AG08396 (cell line): ENCODE measurements at regions not wholly inside any gene's neighbourhood (a gene's known extent, or its start where the extent isn't known, plus 50 kb on each side); places are given as distances from the start of the nearest gene placed in this dataset.

ENCODE experiments used
- DNase-seq: peaks from one replicate; pipeline ENCODE4 v3.0.0; 2012; ENCODE audit warnings: low spot score, mixed read lengths

GRCh38 chr7:84412161-84412969, 217.8 kb upstream of the SEMA3A start:
- peak; percentile 46 for DNase-seq

DNA sequence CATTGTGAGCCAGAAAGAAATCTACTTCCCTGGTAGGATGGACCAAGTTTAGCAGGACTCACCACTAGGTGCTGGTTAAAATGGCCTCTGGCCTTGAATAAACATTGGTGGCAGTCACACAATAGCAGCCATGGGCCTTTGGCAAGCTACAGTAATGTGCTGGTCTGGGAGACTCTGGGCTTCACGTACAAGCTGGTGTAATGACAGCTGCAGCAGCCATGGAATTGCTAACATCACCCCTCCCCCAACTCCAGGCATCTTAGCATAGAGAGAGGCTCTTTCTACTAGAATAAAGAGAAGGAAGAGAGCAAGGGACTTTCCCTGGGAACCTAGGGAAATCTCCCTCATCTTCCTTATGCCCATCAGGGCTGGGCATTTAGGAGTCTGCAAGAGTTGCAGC, 205.1 kb upstream of the SEMA3A start:
- DNase-seq = no peak

GRCh38 chr7:84394219-84394618, 199.6 kb upstream of the SEMA3A start:
- no peak for DNase-seq

GRCh38 chr7:84393786-84394185, 199.2 kb upstream of the SEMA3A start:
- no peak for DNase-seq

- no peak for DNase-seq
Observed at GRCh38 chr7:84390845-84391244, 196.3 kb upstream of the SEMA3A start.

DNA sequence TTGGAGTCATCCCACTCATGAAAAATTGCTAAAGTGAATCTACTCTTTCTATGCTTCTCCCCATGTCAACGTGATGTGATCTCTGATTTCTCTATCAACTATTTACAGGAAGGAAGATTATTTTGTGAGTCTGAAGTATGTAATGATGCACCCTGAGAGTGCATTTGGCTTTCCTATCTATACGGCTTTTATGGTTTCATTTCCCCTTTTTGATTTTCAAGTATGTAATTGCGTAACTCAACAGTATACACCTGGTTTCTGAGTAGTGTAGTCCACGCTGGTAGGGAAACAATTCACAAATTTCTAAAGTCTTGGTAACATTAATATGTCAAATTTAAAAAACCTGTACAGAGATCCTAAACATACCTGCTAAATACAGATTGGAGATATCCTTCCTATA, 194.7 kb upstream of the SEMA3A start:
- DNase-seq = no peak

GRCh38 chr7:84387595-84387994, 193.0 kb upstream of the SEMA3A start:
- DNase-seq = no peak

- DNase-seq = no peak
Observed at GRCh38 chr7:84384417-84384816, 189.8 kb upstream of the SEMA3A start.

DNA sequence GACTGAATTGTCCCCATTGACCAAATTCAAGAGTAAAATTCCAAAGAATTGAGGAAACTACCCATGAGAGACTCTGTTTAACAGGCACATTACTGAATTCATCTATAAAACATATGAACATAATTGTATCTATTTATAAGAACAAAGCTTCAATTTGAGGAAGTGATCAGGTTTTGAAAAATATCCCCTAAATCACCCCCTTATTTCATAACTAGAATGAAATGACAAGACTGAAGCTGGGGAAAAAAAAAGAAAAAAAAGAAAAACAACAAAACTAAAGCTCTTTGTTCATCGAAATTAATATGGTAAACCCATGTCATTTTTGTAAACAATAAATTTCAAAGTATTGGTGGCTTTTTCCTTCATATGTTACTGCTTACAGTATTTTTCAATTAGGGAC, 184.9 kb upstream of the SEMA3A start:
- DNase-seq = no peak

GRCh38 chr7:84372712-84373111, 178.1 kb upstream of the SEMA3A start:
- no peak for DNase-seq

- peak; percentile 32 for DNase-seq
Observed at GRCh38 chr7:84372155-84372621, 177.6 kb upstream of the SEMA3A start.

DNA sequence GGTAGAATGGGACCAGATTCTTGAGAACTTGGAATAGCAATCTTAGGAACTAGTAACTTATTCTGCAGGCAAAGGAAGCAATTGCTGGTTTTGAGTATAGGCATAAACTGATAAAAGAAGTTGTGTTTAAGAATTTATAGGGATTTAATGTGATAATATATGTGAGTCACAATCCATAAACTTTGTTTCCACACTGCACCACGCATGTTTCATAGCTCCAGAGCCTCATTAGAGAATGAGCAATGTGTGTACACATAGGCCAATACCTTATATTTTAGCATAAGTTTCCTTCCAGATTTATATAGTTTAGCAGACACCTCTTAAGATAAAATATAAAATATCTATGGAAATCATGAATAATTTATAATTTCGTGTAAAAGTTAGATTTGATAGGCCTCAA, 175.5 kb upstream of the SEMA3A start:
- no peak for DNase-seq

DNA sequence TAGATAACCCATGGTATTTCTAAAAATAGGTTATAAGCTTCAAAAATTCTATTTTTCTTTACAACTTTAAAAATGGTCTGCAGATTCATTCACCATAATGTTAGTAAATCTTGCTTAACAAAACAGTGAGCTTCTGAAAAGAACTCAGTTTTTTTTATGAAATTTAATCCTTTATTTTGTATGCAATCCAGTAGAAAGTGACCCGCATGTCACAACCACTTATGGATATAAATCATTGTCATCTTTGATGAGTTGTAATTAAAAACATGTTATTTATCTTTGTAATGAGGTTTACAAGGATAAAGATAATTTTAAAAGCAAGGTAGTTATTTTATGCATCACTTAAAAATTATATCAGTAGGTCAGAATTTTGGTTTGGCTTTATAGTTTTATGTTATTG, 173.5 kb upstream of the SEMA3A start:
- DNase-seq = no peak

DNA sequence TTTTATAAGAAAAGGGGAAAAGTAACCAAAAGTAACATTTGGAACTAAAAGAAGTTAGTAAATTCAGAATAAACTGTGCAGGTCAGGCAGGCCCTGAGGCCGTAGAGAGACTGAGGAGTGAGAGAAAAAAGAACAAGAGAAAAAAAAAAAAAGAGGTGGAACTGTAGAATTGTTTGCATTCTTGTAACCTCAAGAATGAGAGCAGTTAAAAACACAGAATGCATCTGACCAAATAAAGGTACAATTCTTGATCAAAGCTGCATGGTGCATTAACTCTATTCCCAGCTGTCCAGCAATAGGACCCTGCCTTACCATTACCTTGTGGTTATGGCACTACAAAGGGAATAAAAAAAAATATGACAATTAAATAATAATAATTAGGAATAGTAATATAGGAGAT, 170.1 kb upstream of the SEMA3A start:
- DNase-seq = peak; percentile 14

GRCh38 chr7:84363741-84364140, 169.2 kb upstream of the SEMA3A start:
- DNase-seq = no peak

DNA sequence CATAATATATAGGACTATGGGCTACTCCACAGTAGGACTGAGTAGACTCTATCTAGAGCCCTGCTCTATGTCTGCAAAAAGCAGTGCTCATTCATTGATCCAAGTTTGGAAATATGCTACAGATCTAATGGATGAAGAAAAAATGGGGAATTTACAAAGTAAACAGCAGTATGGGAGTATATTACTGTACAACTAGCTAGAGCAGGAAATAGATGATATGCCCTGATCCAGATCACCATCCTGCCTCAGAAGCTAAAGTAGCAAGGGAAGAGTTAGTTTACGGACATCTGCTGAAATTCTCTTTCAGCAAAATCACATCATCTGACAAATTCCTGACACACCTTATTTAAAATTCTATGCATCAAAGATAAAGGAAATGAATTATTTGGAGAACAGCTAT, 168.2 kb upstream of the SEMA3A start:
- DNase-seq = no peak

- no peak for DNase-seq
Observed at GRCh38 chr7:84362360-84362759, 167.8 kb upstream of the SEMA3A start.

- DNase-seq = no peak
Observed at GRCh38 chr7:84354866-84355265, 160.3 kb upstream of the SEMA3A start.

DNA sequence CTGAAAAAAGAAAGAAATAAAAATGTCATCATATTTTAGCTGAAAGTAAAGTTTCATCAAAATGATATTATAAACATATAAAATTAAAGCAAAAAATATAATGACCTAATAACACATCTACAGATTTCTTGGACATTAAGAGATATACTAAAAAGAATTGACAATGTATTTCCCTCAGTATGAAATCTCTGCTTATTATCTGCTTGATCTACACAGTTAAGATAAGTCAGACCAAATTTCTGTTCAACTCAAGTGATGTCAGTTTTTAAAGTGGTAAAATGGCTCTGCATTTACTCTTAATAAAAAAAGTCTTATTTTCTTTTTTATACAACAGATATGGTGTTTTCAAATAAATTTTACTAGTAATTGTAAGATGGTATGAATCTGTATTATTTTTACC, 159.4 kb upstream of the SEMA3A start:
- DNase-seq = no peak

DNA sequence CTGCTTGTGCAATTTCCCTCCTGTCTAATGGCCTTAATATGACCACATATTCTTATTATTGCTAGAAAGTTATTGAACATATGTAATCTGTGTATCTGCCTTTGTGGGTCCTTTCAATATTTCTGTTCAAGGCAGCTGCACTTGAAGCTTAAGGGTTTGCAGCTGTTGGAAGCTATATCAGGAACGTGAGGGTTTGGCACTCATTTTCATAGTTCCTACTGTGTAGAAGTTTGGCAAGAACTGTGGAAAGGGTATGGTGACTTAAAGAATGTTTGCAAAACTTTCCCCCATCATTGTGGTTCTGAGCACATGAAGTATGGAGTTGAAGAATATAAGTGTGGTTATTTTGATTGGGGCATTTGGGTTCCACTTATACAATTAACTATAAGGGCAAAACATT, 144.7 kb upstream of the SEMA3A start:
- no peak for DNase-seq

DNA sequence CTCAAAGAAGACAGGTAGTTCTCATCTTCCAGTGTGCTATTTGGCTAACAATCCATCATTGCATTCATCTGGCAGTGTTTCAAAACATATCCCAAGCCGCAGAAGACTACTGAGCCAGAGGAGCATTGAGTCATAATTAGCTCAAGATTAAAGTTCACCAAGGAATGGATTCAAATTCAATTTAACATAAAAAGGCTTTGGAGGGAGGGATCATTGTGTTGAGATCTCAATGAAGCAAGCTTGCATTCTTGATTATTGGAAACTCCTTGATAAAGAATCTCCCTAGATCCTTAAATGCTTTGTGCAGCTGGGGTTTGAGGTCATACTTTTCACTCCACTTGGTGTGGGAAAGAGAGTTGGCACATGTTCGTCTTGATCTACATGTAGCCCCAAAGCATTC, 142.8 kb upstream of the SEMA3A start:
- DNase-seq = peak; percentile 6

- no peak for DNase-seq
Observed at GRCh38 chr7:84336766-84337165, 142.2 kb upstream of the SEMA3A start.

DNA sequence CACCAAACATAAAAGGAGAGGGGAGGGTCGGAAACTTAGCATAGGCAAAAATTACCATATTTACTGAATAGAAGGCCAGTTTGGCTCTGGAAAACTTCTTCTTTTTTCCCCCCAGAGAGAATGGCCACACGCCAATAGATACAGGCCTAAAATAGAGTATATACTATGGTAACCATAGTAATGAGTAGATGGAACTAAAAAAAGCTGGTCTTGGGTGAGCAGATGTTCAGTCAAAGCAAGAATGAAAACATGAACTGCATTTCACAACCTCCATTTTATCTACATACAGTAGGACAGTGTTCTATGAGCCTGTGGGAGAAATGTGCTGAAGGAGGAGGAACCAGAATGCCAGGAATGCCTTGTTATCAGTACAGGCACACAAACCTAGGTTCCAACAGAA, 141.7 kb upstream of the SEMA3A start:
- peak; percentile 10 for DNase-seq

GRCh38 chr7:84331616-84332015, 137.0 kb upstream of the SEMA3A start:
- DNase-seq = peak; percentile 2
